GM12878 (cell line): ENCODE measurements at regions not wholly inside any gene's neighbourhood (a gene's known extent, or its start where the extent isn't known, plus 50 kb on each side); places are given as distances from the start of the nearest gene placed in this dataset.

Source experiments
- ATAC-seq: fragments of 200-7000 bp; cut with Tn5 transposase; 3 replicates; pipeline ENCODE4 v1.9.1; 2020; ENCODE audit warnings: mild to moderate bottlenecking, moderate library complexity
- BruUV-seq: library from RNA; stranded (reverse); fragments of 400-500 nt; replicated peaks from 2 replicates; lab custom pipeline; 2021; lab: Mats Ljungman, UMichigan
- CTCF ChIA-PET: fragments of 300-600 bp; sonication (Branson Sonifier 250); formaldehyde crosslinking; extraction: SDS; loops from one replicate; lab custom pipeline; 2021; ENCODE audit warnings: inconsistent platforms; lab: Yijun Ruan, JAX
- POLR2A ChIA-PET: fragments of 350-600 bp; formaldehyde crosslinking; extraction: SDS; loops from one replicate; lab custom pipeline; 2021; ENCODE audit warnings: inconsistent platforms; lab: Charles Lee
- RAD21 ChIA-PET: fragments of 300-600 bp; sonication (Branson Sonifier 250); formaldehyde crosslinking; loops from one replicate; lab custom pipeline; 2023; ENCODE audit warnings: antibody characterized with exemption; ENCODE audit not compliant: unreplicated experiment; lab: Charles Lee
- SMC1A ChIA-PET: fragments of 300-600 bp; sonication (Branson Sonifier 250); formaldehyde crosslinking; loops from one replicate; lab custom pipeline; 2023; ENCODE audit not compliant: unreplicated experiment, uncharacterized antibody; lab: Charles Lee
- DNase-seq: peaks from one replicate; pipeline ENCODE4 v3.0.0-alpha.2; 2011; ENCODE audit warnings: low read depth, low spot score
- FAIRE-seq: peaks from 3 replicates; lab custom pipeline; 2011; peaks lifted over from hg19 to GRCh38; lab: Jason Lieb, UNC
- H2AFZ ChIP-seq: 2 replicates; pipeline ENCODE4 v1.6.0; 2011; ENCODE audit warnings: low read depth, low read length, control low read depth; ENCODE audit not compliant: control insufficient read depth
- H3K27ac ChIP-seq: 2 replicates; pipeline ENCODE4 v1.5.1; 2011; ENCODE audit warnings: control low read depth; ENCODE audit not compliant: control insufficient read depth, insufficient read depth
- H3K27me3 ChIP-seq, 2 experiments: replicated peaks in 1 of 2; 2 replicates each; pipeline versions ENCODE4 v1.6.0 to v1.6.1; 2011; ENCODE audit warnings: low read length in 1 of 2; ENCODE audit not compliant: control insufficient read depth in 2 of 2, insufficient read depth in 2 of 2
- H3K36me3 ChIP-seq, 2 experiments: 2 replicates each; pipeline ENCODE4 v1.5.1; 2011; ENCODE audit warnings: low read length in 1 of 2; ENCODE audit not compliant: control insufficient read depth in 2 of 2, insufficient read depth in 2 of 2
- H3K4me1 ChIP-seq: 2 replicates; pipeline ENCODE4 v1.6.1; 2011; ENCODE audit warnings: mild to moderate bottlenecking, low read length, moderate library complexity, mixed read lengths; ENCODE audit not compliant: control insufficient read depth, insufficient read depth
- H3K4me2 ChIP-seq: 2 replicates; pipeline ENCODE4 v1.6.0; 2011; ENCODE audit warnings: control low read depth; ENCODE audit not compliant: control insufficient read depth, insufficient read depth
- H3K4me3 ChIP-seq: fragments of 200-600 bp; sonication (generic); 2 replicates; pipeline ENCODE4 v1.5.1; 2016
- H3K79me2 ChIP-seq: 2 replicates; pipeline ENCODE4 v1.6.0; 2011; ENCODE audit warnings: low read length; ENCODE audit not compliant: control insufficient read depth, insufficient read depth
- H3K9ac ChIP-seq: 2 replicates; pipeline ENCODE4 v1.8.0; 2011; ENCODE audit warnings: low read length, control low read depth, mixed read lengths; ENCODE audit not compliant: control insufficient read depth, insufficient read depth
- H3K9me3 ChIP-seq: replicated peaks from 3 replicates; pipeline ENCODE4 v1.5.1; 2011; ENCODE audit warnings: mild to moderate bottlenecking, low read length; ENCODE audit not compliant: control insufficient read depth, insufficient read depth
- H4K20me1 ChIP-seq: 2 replicates; pipeline ENCODE4 v1.6.0; 2011; ENCODE audit not compliant: control insufficient read depth, insufficient read depth
- EP300 ChIP-seq, 2 experiments: fragments of 150-350 bp in 1 of 2; IDR thresholded peaks; 2 replicates each; pipeline ENCODE4 v1.6.1; 2011 to 2012; ENCODE audit warnings: low read depth in 2 of 2, low read length in 2 of 2, borderline replicate concordance in 1 of 2, improper control_type of control experiment in 1 of 2, inconsistent platforms in 1 of 2; ENCODE audit not compliant: control insufficient read depth in 1 of 2
- NR2C1 ChIP-seq: fragments of 450-650 bp; IDR thresholded peaks from 2 replicates; pipeline ENCODE4 v1.6.1; 2017; ENCODE audit warnings: antibody characterized with exemption, mild to moderate bottlenecking, moderate library complexity
- RAD51 ChIP-seq: fragments of 450-650 bp; IDR thresholded peaks from 2 replicates; pipeline ENCODE4 v1.6.1; 2016; ENCODE audit warnings: moderate library complexity, mild to moderate bottlenecking, inconsistent platforms
- RELA ChIP-seq: fragments of 450-650 bp; IDR thresholded peaks from 2 replicates; pipeline ENCODE4 v1.8.0; 2014; ENCODE audit warnings: borderline replicate concordance; ENCODE audit not compliant: partially characterized antibody
- SMAD1 ChIP-seq: fragments of 450-650 bp; IDR thresholded peaks from 2 replicates; pipeline ENCODE4 v1.6.1; 2018; ENCODE audit warnings: mild to moderate bottlenecking, low read depth; ENCODE audit not compliant: partially characterized antibody
- YY1 ChIP-seq: IDR thresholded peaks from 2 replicates; pipeline ENCODE4 v1.6.1; 2011; ENCODE audit warnings: low read depth, mild to moderate bottlenecking, low read length
- ZNF274 ChIP-seq: IDR thresholded peaks from one replicate; pipeline ENCODE4 v1.8.0; 2011; ENCODE audit not compliant: insufficient read length, insufficient read depth
- ZNF622 ChIP-seq: fragments of 450-650 bp; IDR thresholded peaks from 2 replicates; pipeline ENCODE4 v1.6.1; 2017; ENCODE audit warnings: mild to moderate bottlenecking, inconsistent platforms
- WGBS: methylation state at CpG from one replicate; pipeline ENCODE4 v1.1.6; 2016; ENCODE audit warnings: low lambda C conversion rate; ENCODE audit not compliant: insufficient replicate concordance, insufficient coverage; ENCODE audit errors: missing lambda C conversion rate; 5-methylcytosine and 5-hydroxymethylcytosine counted together
- in situ Hi-C: fragments of 300-500 bp; cut with MboI; formaldehyde crosslinking; loops from 9 replicates; pipeline ENCODE4 v1.14.3; 2018; ENCODE audit warnings: mixed read lengths
- intact Hi-C: fragments of 100-400 bp; cut with micrococcal nuclease; formaldehyde crosslinking; loops from one replicate; pipeline ENCODE4 v1.14.2; 2022; ENCODE audit not compliant: unreplicated experiment
- TF ChIP-seq, protein P1 (sequence below): fragments of 450-650 bp; IDR thresholded peaks from 2 replicates; pipeline ENCODE4 v1.6.1; 2018; ENCODE audit warnings: borderline replicate concordance, mild to moderate bottlenecking; ENCODE audit not compliant: partially characterized antibody
- TF ChIP-seq, protein P2 (sequence below): fragments of 450-650 bp; IDR thresholded peaks from 2 replicates; pipeline ENCODE4 v1.6.1; 2017; ENCODE audit warnings: mild to moderate bottlenecking
- TF ChIP-seq, protein P3 (sequence below): IDR thresholded peaks from 2 replicates; pipeline ENCODE4 v1.6.1; 2011; ENCODE audit warnings: borderline replicate concordance, low read depth, mild to moderate bottlenecking, moderate library complexity, low read length; ENCODE audit not compliant: insufficient read depth, poor library complexity, severe bottlenecking
- TF ChIP-seq, protein P4 (sequence below): IDR thresholded peaks from 2 replicates; pipeline ENCODE4 v1.6.1; 2011; ENCODE audit warnings: mild to moderate bottlenecking, low read depth, low read length, moderate library complexity; ENCODE audit not compliant: insufficient replicate concordance
- TF ChIP-seq, protein P5 (sequence below): fragments of 450-650 bp; formaldehyde crosslinking; IDR thresholded peaks from 2 replicates; pipeline ENCODE4 v1.5.0; 2022; ENCODE audit warnings: mild to moderate bottlenecking, missing genetic modification characterization

DNA sequence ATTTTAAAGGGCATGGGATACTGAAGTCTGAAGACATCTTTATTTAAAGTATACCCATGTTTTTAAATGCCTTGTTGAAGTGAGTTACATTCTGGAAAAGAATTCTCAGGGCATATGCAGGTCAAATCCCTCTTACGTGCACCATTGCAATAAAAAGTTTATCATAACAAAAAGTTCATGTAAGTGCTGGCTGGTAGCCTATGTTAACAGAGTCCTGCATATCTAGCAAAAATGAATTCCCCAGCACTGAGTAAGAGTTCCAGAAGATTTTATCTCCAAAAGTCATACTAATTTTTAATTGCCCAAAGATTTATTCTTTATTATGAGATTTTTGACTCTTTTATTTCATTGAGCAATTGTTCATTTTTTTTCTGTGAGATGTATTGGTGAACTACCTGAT is 104.7 kb upstream of the ROBO1 start (continued):
- TF ChIP-seq, protein P1, sequence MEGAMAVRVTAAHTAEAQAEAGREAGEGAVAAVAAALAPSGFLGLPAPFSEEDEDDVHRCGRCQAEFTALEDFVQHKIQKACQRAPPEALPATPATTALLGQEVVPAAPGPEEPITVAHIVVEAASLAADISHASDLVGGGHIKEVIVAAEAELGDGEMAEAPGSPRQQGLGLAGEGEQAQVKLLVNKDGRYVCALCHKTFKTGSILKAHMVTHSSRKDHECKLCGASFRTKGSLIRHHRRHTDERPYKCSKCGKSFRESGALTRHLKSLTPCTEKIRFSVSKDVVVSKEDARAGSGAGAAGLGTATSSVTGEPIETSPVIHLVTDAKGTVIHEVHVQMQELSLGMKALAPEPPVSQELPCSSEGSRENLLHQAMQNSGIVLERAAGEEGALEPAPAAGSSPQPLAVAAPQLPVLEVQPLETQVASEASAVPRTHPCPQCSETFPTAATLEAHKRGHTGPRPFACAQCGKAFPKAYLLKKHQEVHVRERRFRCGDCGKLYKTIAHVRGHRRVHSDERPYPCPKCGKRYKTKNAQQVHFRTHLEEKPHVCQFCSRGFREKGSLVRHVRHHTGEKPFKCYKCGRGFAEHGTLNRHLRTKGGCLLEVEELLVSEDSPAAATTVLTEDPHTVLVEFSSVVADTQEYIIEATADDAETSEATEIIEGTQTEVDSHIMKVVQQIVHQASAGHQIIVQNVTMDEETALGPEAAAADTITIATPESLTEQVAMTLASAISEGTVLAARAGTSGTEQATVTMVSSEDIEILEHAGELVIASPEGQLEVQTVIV, result no peak
- TF ChIP-seq YY1 (no peak), RELA (no peak), EP300 (IDR thresholded peaks at IDR 0.05; ENCODE audit: borderline replicate concordance in 1 of 2, control insufficient read depth in 1 of 2, low read depth in 2 of 2, low read length in 2 of 2) (no peak)
- TF ChIP-seq, protein P2, sequence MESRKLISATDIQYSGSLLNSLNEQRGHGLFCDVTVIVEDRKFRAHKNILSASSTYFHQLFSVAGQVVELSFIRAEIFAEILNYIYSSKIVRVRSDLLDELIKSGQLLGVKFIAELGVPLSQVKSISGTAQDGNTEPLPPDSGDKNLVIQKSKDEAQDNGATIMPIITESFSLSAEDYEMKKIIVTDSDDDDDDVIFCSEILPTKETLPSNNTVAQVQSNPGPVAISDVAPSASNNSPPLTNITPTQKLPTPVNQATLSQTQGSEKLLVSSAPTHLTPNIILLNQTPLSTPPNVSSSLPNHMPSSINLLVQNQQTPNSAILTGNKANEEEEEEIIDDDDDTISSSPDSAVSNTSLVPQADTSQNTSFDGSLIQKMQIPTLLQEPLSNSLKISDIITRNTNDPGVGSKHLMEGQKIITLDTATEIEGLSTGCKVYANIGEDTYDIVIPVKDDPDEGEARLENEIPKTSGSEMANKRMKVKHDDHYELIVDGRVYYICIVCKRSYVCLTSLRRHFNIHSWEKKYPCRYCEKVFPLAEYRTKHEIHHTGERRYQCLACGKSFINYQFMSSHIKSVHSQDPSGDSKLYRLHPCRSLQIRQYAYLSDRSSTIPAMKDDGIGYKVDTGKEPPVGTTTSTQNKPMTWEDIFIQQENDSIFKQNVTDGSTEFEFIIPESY, result no peak

DNA sequence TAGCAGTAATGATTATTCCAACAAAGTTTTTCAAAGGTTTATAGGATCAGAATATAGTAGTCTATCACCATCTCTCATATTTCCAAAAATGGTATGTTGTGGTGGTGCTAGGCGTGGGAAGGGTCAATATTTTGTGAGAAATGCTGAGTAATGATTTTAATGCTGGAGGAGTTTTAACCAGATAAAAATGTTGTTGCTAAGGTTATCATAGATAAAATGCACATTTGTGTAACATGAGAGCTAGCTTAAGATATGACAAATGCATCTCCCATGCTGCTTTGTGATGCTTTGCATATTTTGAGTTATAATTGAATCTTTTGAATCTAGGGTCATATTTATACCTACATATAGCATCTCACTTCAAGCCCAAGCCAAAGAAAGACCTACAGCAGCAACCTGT is 103.9 kb upstream of the ROBO1 start:
- no TSS peak for BruUV-seq
- RAD21 ChIA-PET, result no interaction called here
- Histone ChIP-seq H3K4me3 (no peak overlapping the region), H3K9me3 (no peaks in the 10 kb centered on the region), H3K36me3 (no peaks in the 10 kb centered on the region), H3K9ac (no peak overlapping the region), H3K27ac (no peak overlapping the region), H3K27me3 (no peaks in the 10 kb centered on the region), H4K20me1 (no peaks in the 10 kb centered on the region), H3K4me1 (no peaks in the 10 kb centered on the region), H3K4me2 (no peak overlapping the region), H2AFZ (no peak overlapping the region), H3K79me2 (no peaks in the 10 kb centered on the region)
- DNase-seq (no peak), ATAC-seq (no peak), FAIRE-seq (no peak)
- in situ Hi-C loops (no loop called here), intact Hi-C loops (no loop called here)
- 0% methylated on average over 1 of the region's 1 CpG for WGBS
- CTCF ChIA-PET, result no interaction called here
- SMC1A ChIA-PET, result no interaction called here
- POLR2A ChIA-PET, result no interaction called here
- TF ChIP-seq RAD51 (no peak), SMAD1 (no peak), NR2C1 (no peak), ZNF622 (no peak), ZNF274 (no peak)
- TF ChIP-seq, protein P3, sequence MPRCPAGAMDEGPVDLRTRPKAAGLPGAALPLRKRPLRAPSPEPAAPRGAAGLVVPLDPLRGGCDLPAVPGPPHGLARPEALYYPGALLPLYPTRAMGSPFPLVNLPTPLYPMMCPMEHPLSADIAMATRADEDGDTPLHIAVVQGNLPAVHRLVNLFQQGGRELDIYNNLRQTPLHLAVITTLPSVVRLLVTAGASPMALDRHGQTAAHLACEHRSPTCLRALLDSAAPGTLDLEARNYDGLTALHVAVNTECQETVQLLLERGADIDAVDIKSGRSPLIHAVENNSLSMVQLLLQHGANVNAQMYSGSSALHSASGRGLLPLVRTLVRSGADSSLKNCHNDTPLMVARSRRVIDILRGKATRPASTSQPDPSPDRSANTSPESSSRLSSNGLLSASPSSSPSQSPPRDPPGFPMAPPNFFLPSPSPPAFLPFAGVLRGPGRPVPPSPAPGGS, result no peak
- TF ChIP-seq, protein P4, sequence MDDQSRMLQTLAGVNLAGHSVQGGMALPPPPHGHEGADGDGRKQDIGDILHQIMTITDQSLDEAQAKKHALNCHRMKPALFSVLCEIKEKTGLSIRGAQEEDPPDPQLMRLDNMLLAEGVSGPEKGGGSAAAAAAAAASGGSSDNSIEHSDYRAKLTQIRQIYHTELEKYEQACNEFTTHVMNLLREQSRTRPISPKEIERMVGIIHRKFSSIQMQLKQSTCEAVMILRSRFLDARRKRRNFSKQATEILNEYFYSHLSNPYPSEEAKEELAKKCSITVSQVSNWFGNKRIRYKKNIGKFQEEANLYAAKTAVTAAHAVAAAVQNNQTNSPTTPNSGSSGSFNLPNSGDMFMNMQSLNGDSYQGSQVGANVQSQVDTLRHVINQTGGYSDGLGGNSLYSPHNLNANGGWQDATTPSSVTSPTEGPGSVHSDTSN, result no peak
- TF ChIP-seq, protein P5, sequence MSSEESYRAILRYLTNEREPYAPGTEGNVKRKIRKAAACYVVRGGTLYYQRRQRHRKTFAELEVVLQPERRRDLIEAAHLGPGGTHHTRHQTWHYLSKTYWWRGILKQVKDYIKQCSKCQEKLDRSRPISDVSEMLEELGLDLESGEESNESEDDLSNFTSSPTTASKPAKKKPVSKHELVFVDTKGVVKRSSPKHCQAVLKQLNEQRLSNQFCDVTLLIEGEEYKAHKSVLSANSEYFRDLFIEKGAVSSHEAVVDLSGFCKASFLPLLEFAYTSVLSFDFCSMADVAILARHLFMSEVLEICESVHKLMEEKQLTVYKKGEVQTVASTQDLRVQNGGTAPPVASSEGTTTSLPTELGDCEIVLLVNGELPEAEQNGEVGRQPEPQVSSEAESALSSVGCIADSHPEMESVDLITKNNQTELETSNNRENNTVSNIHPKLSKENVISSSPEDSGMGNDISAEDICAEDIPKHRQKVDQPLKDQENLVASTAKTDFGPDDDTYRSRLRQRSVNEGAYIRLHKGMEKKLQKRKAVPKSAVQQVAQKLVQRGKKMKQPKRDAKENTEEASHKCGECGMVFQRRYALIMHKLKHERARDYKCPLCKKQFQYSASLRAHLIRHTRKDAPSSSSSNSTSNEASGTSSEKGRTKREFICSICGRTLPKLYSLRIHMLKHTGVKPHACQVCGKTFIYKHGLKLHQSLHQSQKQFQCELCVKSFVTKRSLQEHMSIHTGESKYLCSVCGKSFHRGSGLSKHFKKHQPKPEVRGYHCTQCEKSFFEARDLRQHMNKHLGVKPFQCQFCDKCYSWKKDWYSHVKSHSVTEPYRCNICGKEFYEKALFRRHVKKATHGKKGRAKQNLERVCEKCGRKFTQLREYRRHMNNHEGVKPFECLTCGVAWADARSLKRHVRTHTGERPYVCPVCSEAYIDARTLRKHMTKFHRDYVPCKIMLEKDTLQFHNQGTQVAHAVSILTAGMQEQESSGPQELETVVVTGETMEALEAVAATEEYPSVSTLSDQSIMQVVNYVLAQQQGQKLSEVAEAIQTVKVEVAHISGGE (CRISPR knock-in tag), result no peak
